ENCODE measurements at regions not wholly inside any gene's neighbourhood (a gene's known extent, or its start where the extent isn't known, plus 50 kb on each side); places are given as distances from the start of the nearest gene placed in this dataset.

- TF ChIP-seq CTCF (conservative IDR thresholded peaks at IDR 0.05; ENCODE audit: low read depth in 2 of 2) (no peak), EZH2 (IDR thresholded peaks at IDR 0.05; ENCODE audit: low read depth, unreplicated experiment) (no peak), REST (IDR thresholded peaks at IDR 0.05; ENCODE audit: unreplicated experiment) (no peak), POLR2AphosphoS5 (IDR thresholded peaks at IDR 0.05; ENCODE audit: low read depth) (no peak), EZH2phosphoT487 (IDR thresholded peaks at IDR 0.05; ENCODE audit: unreplicated experiment) (no peak)
Measured at GRCh38 chr6:95867205-95867604, 148.6 kb upstream of the FUT9 start.
